MCF 10A (cell line): ENCODE measurements at regions not wholly inside any gene's neighbourhood (a gene's known extent, or its start where the extent isn't known, plus 50 kb on each side); places are given as distances from the start of the nearest gene placed in this dataset.

Source experiments
- BruUV-seq: library from RNA; stranded (reverse); fragments of 400-500 nt; replicated peaks from 2 replicates; lab custom pipeline; 2021; lab: Mats Ljungman, UMichigan
- CTCF ChIA-PET: fragments of 300-600 bp; sonication (Branson Sonifier 250); formaldehyde crosslinking; extraction: SDS; loops from one replicate; lab custom pipeline; 2021; ENCODE audit warnings: antibody characterized with exemption, inconsistent platforms; lab: Yijun Ruan, JAX
- POLR2A ChIA-PET: fragments of 300-600, 350-650 bp; sonication (Branson Sonifier 250); formaldehyde crosslinking; extraction: SDS; loops from one replicate; lab custom pipeline; 2020; ENCODE audit warnings: antibody characterized with exemption, inconsistent platforms; lab: Yijun Ruan, JAX
- DNase-seq: peaks from one replicate; pipeline ENCODE4 v3.0.0-alpha.2; 2018; ENCODE audit not compliant: unreplicated experiment
- H3K27ac Mint-ChIP-seq: one replicate; pipeline ENCODE4 v1.8.0; 2022; ENCODE audit warnings: mild to moderate bottlenecking, low read depth, mixed read lengths; ENCODE audit not compliant: unreplicated experiment
- H3K27me3 Mint-ChIP-seq: one replicate; pipeline ENCODE4 v1.8.0; 2022; ENCODE audit warnings: mixed read lengths; ENCODE audit not compliant: insufficient read depth, unreplicated experiment
- H3K36me3 Mint-ChIP-seq: one replicate; pipeline ENCODE4 v1.8.0; 2022; ENCODE audit warnings: mild to moderate bottlenecking, moderate library complexity, mixed read lengths; ENCODE audit not compliant: insufficient read depth, unreplicated experiment
- H3K4me1 Mint-ChIP-seq: one replicate; pipeline ENCODE4 v1.8.0; 2022; ENCODE audit warnings: mixed read lengths; ENCODE audit not compliant: insufficient read depth, unreplicated experiment
- H3K4me3 Mint-ChIP-seq: one replicate; pipeline ENCODE4 v1.8.0; 2022; ENCODE audit warnings: mild to moderate bottlenecking, moderate library complexity, mixed read lengths; ENCODE audit not compliant: unreplicated experiment
- H3K9me3 Mint-ChIP-seq: one replicate; pipeline ENCODE4 v1.8.0; 2022; ENCODE audit warnings: mixed read lengths; ENCODE audit not compliant: unreplicated experiment
- CTCF ChIP-seq: fragments of 200-600 bp; IDR thresholded peaks from one replicate; pipeline ENCODE4 v1.8.0; 2022; ENCODE audit warnings: antibody characterized with exemption, mild to moderate bottlenecking; ENCODE audit not compliant: unreplicated experiment
- intact Hi-C: fragments of 100-400 bp; cut with micrococcal nuclease; formaldehyde crosslinking; loops from 2 replicates; pipeline ENCODE4 v1.14.1; 2022

- intact Hi-C loops = no loop called here
- POLR2A ChIA-PET = no interaction called here
- no peak for TF ChIP-seq CTCF
- BruUV-seq = no TSS peak
- Mint-ChIP-seq H3K27me3 (no peaks in the 10 kb centered on the region), H3K9me3 (no peaks in the 10 kb centered on the region), H3K36me3 (no peaks in the 10 kb centered on the region), H3K27ac (no peak overlapping the region), H3K4me1 (no peaks in the 10 kb centered on the region), H3K4me3 (no peak overlapping the region)
- CTCF ChIA-PET = interaction anchor here (1.2 kb wide), 1 partner anchor 14 kb away, joined by 3 read pairs; no protein-coding TSS in a partner anchor
- DNase-seq = peak; percentile 6
Observed at GRCh38 chr21:16644685-16645084, 868.2 kb upstream of the CXADR start.

GRCh38 chr21:16650714-16651366 lies 862.0 kb upstream of the CXADR start:
- TF ChIP-seq CTCF = no peak
- no TSS peak for BruUV-seq
- ChIA-PET CTCF (interaction anchor here (0.7 kb wide), 1 partner anchor 13 kb away, joined by 3 read pairs; no protein-coding TSS in a partner anchor), POLR2A (no interaction called here)
- no peaks in the 10 kb centered on the region for H3K9me3 Mint-ChIP-seq
- no peak overlapping the region for H3K4me3 Mint-ChIP-seq
- H3K4me1 Mint-ChIP-seq = no peaks in the 10 kb centered on the region
- DNase-seq = no peak
- H3K36me3 Mint-ChIP-seq = no peaks in the 10 kb centered on the region
- intact Hi-C loops = no loop called here
- H3K27me3 Mint-ChIP-seq = no peaks in the 10 kb centered on the region
- H3K27ac Mint-ChIP-seq = no peak overlapping the region

- no peaks in the 10 kb centered on the region for H3K4me1 Mint-ChIP-seq
- no peak overlapping the region for H3K4me3 Mint-ChIP-seq
- no peak overlapping the region for H3K27ac Mint-ChIP-seq
- H3K27me3 Mint-ChIP-seq = no peaks in the 10 kb centered on the region
- H3K9me3 Mint-ChIP-seq = no peaks in the 10 kb centered on the region
- intact Hi-C loops = no loop called here
- BruUV-seq = no TSS peak
- no peaks in the 10 kb centered on the region for H3K36me3 Mint-ChIP-seq
- DNase-seq = no peak
- ChIA-PET CTCF (no interaction called here), POLR2A (no interaction called here)
- no peak for TF ChIP-seq CTCF
Observed at GRCh38 chr21:16651956-16652355, 860.9 kb upstream of the CXADR start.

- Mint-ChIP-seq H3K27ac (no peak overlapping the region), H3K4me3 (no peak overlapping the region), H3K9me3 (no peaks in the 10 kb centered on the region), H3K4me1 (no peaks in the 10 kb centered on the region), H3K27me3 (no peaks in the 10 kb centered on the region), H3K36me3 (no peaks in the 10 kb centered on the region)
- DNase-seq = no peak
- ChIA-PET POLR2A (no interaction called here), CTCF (no interaction called here)
- no peak for TF ChIP-seq CTCF
- no TSS peak for BruUV-seq
- intact Hi-C loops = no loop called here
Observed at GRCh38 chr21:16663436-16663835, 849.4 kb upstream of the CXADR start.
